ENCODE measurements at regions not wholly inside any gene's neighbourhood (a gene's known extent, or its start where the extent isn't known, plus 50 kb on each side); places are given as distances from the start of the nearest gene placed in this dataset.
"Not testable (repeated sequence)": the region's sequence is repeated elsewhere in the genome, so short reads cannot be mapped to it uniquely, and the experiment has no call there.

DNA sequence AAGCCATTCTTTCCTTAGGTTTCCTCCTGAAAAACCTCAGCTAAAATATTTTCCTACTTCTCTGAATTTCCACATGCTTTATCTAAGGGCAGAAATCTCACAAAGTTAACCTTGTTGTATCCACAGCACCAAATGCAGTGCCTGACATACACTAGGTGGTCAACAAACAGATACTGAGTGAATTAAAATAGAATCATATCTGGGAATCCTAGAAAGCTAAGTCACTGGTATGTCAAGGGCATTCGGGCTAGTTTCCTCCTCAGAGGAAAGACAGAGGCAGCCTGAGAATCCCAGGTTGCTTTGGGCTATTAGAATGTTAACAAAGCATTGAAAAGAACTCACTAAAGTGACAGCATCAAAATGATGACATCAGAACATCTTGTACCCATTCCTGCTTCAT, 132.7 kb upstream of the F13A1 start:
- Histone ChIP-seq H3K27me3 (replicated peaks; ENCODE audit: insufficient read depth) (no peaks in the 10 kb centered on the region), H3K4me1 (ENCODE audit: insufficient read depth) (no peaks in the 10 kb centered on the region), H3K36me3 (ENCODE audit: low read depth) (no peaks in the 10 kb centered on the region), H3K9me2 (ENCODE audit: insufficient read depth) (no peaks in the 10 kb centered on the region), H3K9ac (no peak overlapping the region), H4K20me1 (ENCODE audit: insufficient read depth) (no peaks in the 10 kb centered on the region), H3K4me3 (no peak overlapping the region), H3K9me3 (ENCODE audit: low read depth) (no peaks in the 10 kb centered on the region), H3K79me2 (ENCODE audit: insufficient read depth) (no peaks in the 10 kb centered on the region), H3K4me2 (ENCODE audit: unreplicated experiment) (no peak overlapping the region), H3K27ac (no peak overlapping the region), H2AFZ (no peak overlapping the region), H3F3A (ENCODE audit: insufficient read depth) (no peaks in the 10 kb centered on the region)
- DNase-seq = no peak
- WGBS, 2 experiments (ENCODE audit: low coverage in 1 of 2, low lambda C conversion rate in 2 of 2, missing lambda C conversion rate in 2 of 2) = 6 to 9% methylated on average over 1 of the region's 1 CpG
- in situ Hi-C loops (cut with MboI) = no loop called here
- no peak for TF ChIP-seq EZH2phosphoT487 (IDR thresholded peaks at IDR 0.05; ENCODE audit: insufficient read depth, low read depth)
- no peak for TF ChIP-seq EZH2 (IDR thresholded peaks at IDR 0.05; ENCODE audit: insufficient read depth, poor library complexity, severe bottlenecking)

DNA sequence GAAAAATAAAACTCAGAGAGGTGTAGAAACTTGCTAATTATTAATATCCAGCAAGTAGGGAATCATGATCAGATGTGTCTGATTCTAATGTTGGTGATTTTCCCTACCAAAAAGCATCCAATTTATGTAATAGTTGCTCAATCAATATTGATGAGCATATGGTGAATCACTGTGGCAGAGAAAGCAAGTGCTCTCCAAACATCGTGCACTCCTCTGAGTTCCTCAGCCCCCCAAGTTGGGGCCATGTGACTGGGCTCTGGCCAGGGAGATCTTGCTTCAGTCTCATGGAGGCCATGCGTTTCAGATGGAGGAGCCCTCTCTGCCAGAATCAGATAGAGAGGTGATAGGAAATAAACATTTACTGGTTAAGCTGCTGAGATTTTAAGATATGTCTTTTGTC, 133.2 kb upstream of the LY86 start:
- Histone ChIP-seq H3K4me3 (no peak overlapping the region), H3K9ac (no peak overlapping the region), H2AFZ (no peak overlapping the region), H3K4me2 (ENCODE audit: unreplicated experiment) (no peak overlapping the region), H3F3A (ENCODE audit: insufficient read depth) (no peaks in the 10 kb centered on the region), H3K27ac (no peak overlapping the region), H3K4me1 (ENCODE audit: insufficient read depth) (no peaks in the 10 kb centered on the region), H3K9me3 (ENCODE audit: low read depth) (no peaks in the 10 kb centered on the region), H4K20me1 (ENCODE audit: insufficient read depth) (no peaks in the 10 kb centered on the region), H3K36me3 (ENCODE audit: low read depth) (no peaks in the 10 kb centered on the region), H3K79me2 (ENCODE audit: insufficient read depth) (no peaks in the 10 kb centered on the region), H3K27me3 (replicated peaks; ENCODE audit: insufficient read depth) (no peaks in the 10 kb centered on the region), H3K9me2 (ENCODE audit: insufficient read depth) (no peaks in the 10 kb centered on the region)
- peak; percentile 2 for DNase-seq
- TF ChIP-seq EZH2 (IDR thresholded peaks at IDR 0.05; ENCODE audit: insufficient read depth, poor library complexity, severe bottlenecking) (no peak), EZH2phosphoT487 (IDR thresholded peaks at IDR 0.05; ENCODE audit: insufficient read depth, low read depth) (no peak)
- WGBS, 2 experiments (ENCODE audit: low coverage in 1 of 2, low lambda C conversion rate in 2 of 2, missing lambda C conversion rate in 2 of 2) = 0% methylated on average over 2 of the region's 2 CpGs
- in situ Hi-C loops (cut with MboI) = no loop called here

DNA sequence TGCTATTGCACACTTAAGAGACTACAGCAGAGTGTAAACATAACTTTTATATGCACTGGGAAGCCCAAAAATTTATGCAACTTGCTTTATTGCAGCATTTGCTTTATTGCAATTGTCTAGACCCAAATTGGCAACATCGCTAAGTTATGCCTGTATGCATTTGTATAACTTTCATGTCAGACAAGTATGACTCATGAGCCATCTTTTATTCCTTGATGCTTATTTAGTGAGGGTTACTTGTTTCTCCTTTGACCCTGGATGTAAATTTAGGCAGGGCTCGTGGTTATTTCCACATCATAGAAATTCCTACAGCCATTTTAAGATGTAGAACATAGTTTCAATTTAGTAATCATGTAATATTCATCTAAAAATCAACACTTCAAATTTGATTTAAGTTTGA, 130.3 kb upstream of the LY86 start:
- in situ Hi-C loops (cut with MboI) = no loop called here
- whole genome bisulfite sequencing, 2 experiments (ENCODE audit: low coverage in 1 of 2, low lambda C conversion rate in 2 of 2, missing lambda C conversion rate in 2 of 2) = 46 to 47% methylated on average over 2 of the region's 2 CpGs
- TF ChIP-seq EZH2 (IDR thresholded peaks at IDR 0.05; ENCODE audit: insufficient read depth, poor library complexity, severe bottlenecking) = no peak
- no peak for TF ChIP-seq EZH2phosphoT487 (IDR thresholded peaks at IDR 0.05; ENCODE audit: insufficient read depth, low read depth)

DNA sequence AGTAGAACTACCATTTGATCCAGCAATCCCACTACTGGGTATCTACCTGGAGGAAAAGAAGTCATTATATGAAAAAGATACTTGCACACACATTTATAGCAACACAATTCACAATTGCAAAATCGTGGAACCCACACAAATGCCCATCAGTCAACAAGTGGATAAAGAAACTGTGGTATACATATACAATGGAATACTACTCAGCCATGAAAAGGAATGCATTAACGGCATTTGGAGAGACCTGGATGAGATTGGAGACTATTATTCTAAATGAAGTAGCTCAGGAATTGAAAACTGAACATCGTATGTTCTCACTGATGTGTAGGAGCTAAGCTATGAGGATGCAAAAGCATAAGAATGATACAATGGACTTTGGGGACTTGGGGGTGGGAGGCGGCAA, 128.6 kb upstream of the LY86 start:
- H3K4me2 ChIP-seq (ENCODE audit: unreplicated experiment); H2AFZ ChIP-seq; H3K9me3 ChIP-seq (ENCODE audit: low read depth); H4K20me1 ChIP-seq (ENCODE audit: insufficient read depth); H3K9ac ChIP-seq; DNase-seq; H3K79me2 ChIP-seq (ENCODE audit: insufficient read depth); H3K4me1 ChIP-seq (ENCODE audit: insufficient read depth); H3K36me3 ChIP-seq (ENCODE audit: low read depth); H3K27ac ChIP-seq; H3K27me3 ChIP-seq (replicated peaks; ENCODE audit: insufficient read depth); in situ Hi-C loops (cut with MboI); H3K9me2 ChIP-seq (ENCODE audit: insufficient read depth); H3F3A ChIP-seq (ENCODE audit: insufficient read depth); H3K4me3 ChIP-seq: not testable (repeated sequence)
- 48 to 57% methylated on average over 4 of the region's 4 CpGs for WGBS, 2 experiments (ENCODE audit: low coverage in 1 of 2, low lambda C conversion rate in 2 of 2, missing lambda C conversion rate in 2 of 2)

More for the DNA sequence above, 130.3 kb upstream of the LY86 start:
- Histone ChIP-seq H3K27me3 (replicated peaks; ENCODE audit: insufficient read depth) (no peaks in the 10 kb centered on the region), H3K9me2 (ENCODE audit: insufficient read depth) (no peaks in the 10 kb centered on the region), H3K4me2 (ENCODE audit: unreplicated experiment) (no peak overlapping the region), H2AFZ (no peak overlapping the region), H3K4me1 (ENCODE audit: insufficient read depth) (no peaks in the 10 kb centered on the region), H3K9ac (no peak overlapping the region), H3K36me3 (ENCODE audit: low read depth) (no peaks in the 10 kb centered on the region), H3K27ac (no peak overlapping the region), H3K9me3 (ENCODE audit: low read depth) (no peaks in the 10 kb centered on the region), H4K20me1 (ENCODE audit: insufficient read depth) (no peaks in the 10 kb centered on the region), H3F3A (ENCODE audit: insufficient read depth) (no peaks in the 10 kb centered on the region), H3K4me3 (no peak overlapping the region), H3K79me2 (ENCODE audit: insufficient read depth) (no peaks in the 10 kb centered on the region)
- no peak for DNase-seq

DNA sequence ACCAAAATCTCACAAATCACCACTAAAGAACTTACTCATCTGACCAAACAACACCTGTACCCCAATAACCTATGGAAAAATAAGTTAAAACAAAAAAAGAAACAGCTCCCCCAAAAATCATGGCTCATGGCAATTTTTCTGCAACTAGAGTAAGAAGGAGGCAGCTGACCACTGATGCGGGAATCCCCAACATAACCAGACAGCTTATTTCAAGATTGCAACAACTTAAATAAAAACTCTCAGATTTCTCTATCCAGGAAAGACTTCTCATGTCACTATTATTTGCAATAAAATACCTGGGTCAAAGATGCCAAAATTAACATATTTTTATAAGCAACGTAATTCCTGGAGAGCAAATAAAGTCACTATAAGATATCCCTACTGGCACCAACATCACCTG, 128.1 kb upstream of the LY86 start:
- Histone ChIP-seq H3K4me3 (no peak overlapping the region), H3K9ac (no peak overlapping the region), H3K36me3 (ENCODE audit: low read depth) (no peaks in the 10 kb centered on the region), H3K27ac (no peak overlapping the region), H3K79me2 (ENCODE audit: insufficient read depth) (no peaks in the 10 kb centered on the region), H3F3A (ENCODE audit: insufficient read depth) (no peaks in the 10 kb centered on the region), H3K9me2 (ENCODE audit: insufficient read depth) (no peaks in the 10 kb centered on the region), H3K9me3 (ENCODE audit: low read depth) (no peaks in the 10 kb centered on the region), H3K4me1 (ENCODE audit: insufficient read depth) (no peaks in the 10 kb centered on the region), H2AFZ (no peak overlapping the region), H3K4me2 (ENCODE audit: unreplicated experiment) (no peak overlapping the region), H3K27me3 (replicated peaks; ENCODE audit: insufficient read depth) (no peaks in the 10 kb centered on the region), H4K20me1 (ENCODE audit: insufficient read depth) (no peaks in the 10 kb centered on the region)
- 46 to 47% methylated on average over 2 of the region's 2 CpGs for WGBS, 2 experiments (ENCODE audit: low coverage in 1 of 2, low lambda C conversion rate in 2 of 2, missing lambda C conversion rate in 2 of 2)
- DNase-seq = no peak
- in situ Hi-C loops (cut with MboI) = no loop called here
- no peak for TF ChIP-seq EZH2phosphoT487 (IDR thresholded peaks at IDR 0.05; ENCODE audit: insufficient read depth, low read depth)
- no peak for TF ChIP-seq EZH2 (IDR thresholded peaks at IDR 0.05; ENCODE audit: insufficient read depth, poor library complexity, severe bottlenecking)
